Epithelial cell of proximal tubule (primary cell): ENCODE measurements at regions not wholly inside any gene's neighbourhood (a gene's known extent, or its start where the extent isn't known, plus 50 kb on each side); places are given as distances from the start of the nearest gene placed in this dataset.
A peak's percentile ranks its signal among the peaks of the same experiment; 100 is the strongest.

Experiments
- DNase-seq: peaks from one replicate; pipeline ENCODE4 v3.0.0-alpha.2; 2011; ENCODE audit warnings: low read depth
- H3K4me3 ChIP-seq: 2 replicates; pipeline ENCODE4 v1.5.1; 2011; ENCODE audit warnings: low read depth, mild to moderate bottlenecking, low read length
- CTCF ChIP-seq: conservative IDR thresholded peaks from 2 replicates; pipeline ENCODE4 v1.5.1; 2012; ENCODE audit warnings: low read depth, mild to moderate bottlenecking, low read length

- DNase-seq = peak; percentile 12
- TF ChIP-seq CTCF = no peak
These were observed 544.3 kb upstream of the CNKSR2 start for GRCh38 chrX:20829665-20830491.

DNA sequence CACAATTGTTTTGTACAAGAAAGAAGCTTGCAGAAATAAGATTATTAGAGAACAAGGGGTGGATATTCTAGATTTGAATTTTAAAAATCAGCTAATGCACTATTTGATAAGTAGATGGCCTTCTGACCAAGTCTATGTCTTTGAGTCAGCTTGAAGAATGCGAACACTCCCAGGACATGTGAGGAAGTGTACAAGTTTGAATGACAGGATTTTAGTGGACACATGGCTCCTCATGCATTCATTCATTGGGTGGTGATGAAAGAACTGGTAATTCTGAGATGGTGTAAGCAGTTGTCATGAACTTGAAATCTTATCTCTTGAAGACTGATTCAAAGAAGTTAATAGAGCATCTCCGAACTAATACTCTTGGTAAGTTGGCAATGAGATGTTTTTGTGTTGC, 548.2 kb upstream of the CNKSR2 start:
- no peak for TF ChIP-seq CTCF
- H3K4me3 ChIP-seq = no peak overlapping the region

More at GRCh38 chrX:20829665-20830491, 544.3 kb upstream of the CNKSR2 start:
- H3K4me3 ChIP-seq = no peak overlapping the region

GRCh38 chrX:20803971-20804370, 537.3 kb upstream of the RPS6KA3 start:
- no peak overlapping the region for H3K4me3 ChIP-seq
- DNase-seq = no peak
- no peak for TF ChIP-seq CTCF

More for the DNA sequence above, 548.2 kb upstream of the CNKSR2 start:
- DNase-seq = no peak

GRCh38 chrX:20802036-20802435, 535.3 kb upstream of the RPS6KA3 start:
- no peak for TF ChIP-seq CTCF
- no peak for DNase-seq
- no peak overlapping the region for H3K4me3 ChIP-seq

DNA sequence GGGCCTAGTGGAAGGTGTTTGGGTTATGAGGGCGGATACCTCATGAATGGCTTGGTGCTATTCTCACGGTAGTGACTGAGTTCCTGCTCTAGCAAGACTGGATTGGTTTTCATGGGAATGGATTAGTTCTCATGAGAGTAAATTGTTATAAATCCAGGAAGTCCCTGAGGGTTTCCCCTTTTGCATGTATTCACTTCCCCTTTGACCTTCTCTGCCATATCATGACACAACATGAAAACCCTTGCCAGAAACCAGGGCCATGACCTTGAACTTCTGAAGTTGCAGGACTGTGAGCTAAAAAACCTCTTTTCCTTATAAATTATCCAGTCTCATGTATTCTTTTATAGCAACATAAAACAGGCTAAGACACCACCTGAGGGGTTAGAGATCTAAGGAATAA, 529.7 kb upstream of the RPS6KA3 start:
- TF ChIP-seq CTCF = no peak
- H3K4me3 ChIP-seq = no peak overlapping the region
- no peak for DNase-seq

- TF ChIP-seq CTCF = no peak
- H3K4me3 ChIP-seq = no peak overlapping the region
- DNase-seq = no peak
These were observed 522.4 kb upstream of the RPS6KA3 start for GRCh38 chrX:20789103-20789502.

DNA sequence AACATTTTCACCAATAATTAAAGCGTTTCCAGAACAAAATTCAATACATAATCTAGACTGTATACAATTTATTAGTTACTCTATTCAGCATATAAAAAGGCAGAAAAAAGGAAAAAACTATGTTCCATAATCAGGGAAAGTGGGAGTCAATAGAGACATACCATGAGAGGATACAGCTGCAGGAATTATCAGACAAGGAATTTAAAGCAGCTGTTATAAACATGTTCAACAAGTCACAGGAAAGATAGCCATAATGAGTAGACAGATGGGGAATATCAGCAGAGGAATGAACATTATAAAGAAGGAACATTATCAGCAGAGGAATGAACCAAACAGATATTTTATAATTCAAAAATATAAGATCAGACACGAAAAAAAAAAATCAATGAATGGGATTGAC, 500.6 kb upstream of the RPS6KA3 start:
- DNase-seq = no peak
- TF ChIP-seq CTCF = no peak
- no peak overlapping the region for H3K4me3 ChIP-seq
